T-helper 17 cell (primary cell): ENCODE measurements at regions not wholly inside any gene's neighbourhood (a gene's known extent, or its start where the extent isn't known, plus 50 kb on each side); places are given as distances from the start of the nearest gene placed in this dataset.
A peak's percentile ranks its signal among the peaks of the same experiment; 100 is the strongest.
"Not testable (repeated sequence)": the region's sequence is repeated elsewhere in the genome, so short reads cannot be mapped to it uniquely, and the experiment has no call there.

Experiments
- ATAC-seq: fragments of 150-1000 bp; cut with Tn5 transposase; 2 replicates; pipeline ENCODE4 v1.10.0; 2021; ENCODE audit warnings: mild to moderate bottlenecking, moderate library complexity
- DNase-seq, 3 donors: peaks; one replicate each; pipeline versions ENCODE4 v3.0.0 to v3.0.0-alpha.2; 2020 to 2021
- H3K9me3 ChIP-seq: one replicate; pipeline ENCODE4 v1.7.0; 2013; ENCODE audit warnings: low read length, mild to moderate bottlenecking; ENCODE audit not compliant: control insufficient read depth, poor library complexity, severe bottlenecking
- H3K27ac Mint-ChIP-seq: one replicate; pipeline ENCODE4 v1.8.0; 2022; ENCODE audit warnings: mild to moderate bottlenecking, moderate library complexity, mixed read lengths
- H3K27me3 Mint-ChIP-seq: one replicate; pipeline ENCODE4 v1.8.0; 2022; ENCODE audit warnings: mixed read lengths
- H3K36me3 Mint-ChIP-seq: one replicate; pipeline ENCODE4 v1.8.0; 2022; ENCODE audit warnings: low read depth, mixed read lengths
- H3K4me1 Mint-ChIP-seq: one replicate; pipeline ENCODE4 v1.8.0; 2022; ENCODE audit warnings: mild to moderate bottlenecking, mixed read lengths
- H3K4me3 Mint-ChIP-seq: one replicate; pipeline ENCODE4 v1.8.0; 2022; ENCODE audit warnings: mild to moderate bottlenecking, moderate library complexity, mixed read lengths

GRCh38 chr12:46960681-46961080 is 118.7 kb upstream of the PCED1B start:
- H3K27me3 Mint-ChIP-seq: peaks cover 45% of the 10 kb centered on the region

GRCh38 chr12:46963191-46963590 is 116.2 kb upstream of the PCED1B start:
- Mint-ChIP-seq H3K36me3 (no peaks in the 10 kb centered on the region), H3K27ac (no peak overlapping the region)

More at GRCh38 chr12:46960681-46961080, 118.7 kb upstream of the PCED1B start:
- Mint-ChIP-seq H3K36me3 (no peaks in the 10 kb centered on the region), H3K27ac (no peak overlapping the region), H3K4me3 (no peak overlapping the region), H3K4me1 (no peaks in the 10 kb centered on the region)
- DNase-seq: no peak
- H3K9me3 ChIP-seq: no peaks in the 10 kb centered on the region
- no peak for ATAC-seq

GRCh38 chr12:46963977-46964971 is 115.1 kb upstream of the PCED1B start:
- Mint-ChIP-seq H3K4me1 (no peaks in the 10 kb centered on the region), H3K4me3 (no peak overlapping the region), H3K27ac (no peak overlapping the region), H3K27me3 (peaks cover 48% of the 10 kb centered on the region), H3K36me3 (no peaks in the 10 kb centered on the region)
- no peaks in the 10 kb centered on the region for H3K9me3 ChIP-seq
- DNase-seq (no peak), ATAC-seq (no peak)

More at GRCh38 chr12:46963191-46963590, 116.2 kb upstream of the PCED1B start:
- ATAC-seq: no peak
- no peaks in the 10 kb centered on the region for H3K9me3 ChIP-seq
- Mint-ChIP-seq H3K4me1 (no peaks in the 10 kb centered on the region), H3K27me3 (peaks cover 49% of the 10 kb centered on the region), H3K4me3 (no peak overlapping the region)
- DNase-seq: no peak

GRCh38 chr12:46965137-46965536 is 114.3 kb upstream of the PCED1B start:
- Mint-ChIP-seq H3K27me3 (peaks cover 42% of the 10 kb centered on the region), H3K36me3 (peaks cover 1% of the 10 kb centered on the region), H3K27ac (no peak overlapping the region), H3K4me3 (no peak overlapping the region), H3K4me1 (no peaks in the 10 kb centered on the region)
- ATAC-seq (no peak), DNase-seq (no peak)
- H3K9me3 ChIP-seq: no peaks in the 10 kb centered on the region

- ATAC-seq (no peak), DNase-seq (no peak)
- no peak overlapping the region for H3K4me3 Mint-ChIP-seq
- no peaks in the 10 kb centered on the region for H3K4me1 Mint-ChIP-seq
- peaks cover 41% of the 10 kb centered on the region for H3K27me3 Mint-ChIP-seq
- no peak overlapping the region for H3K27ac Mint-ChIP-seq
- H3K36me3 Mint-ChIP-seq: peaks cover 2% of the 10 kb centered on the region
- no peaks in the 10 kb centered on the region for H3K9me3 ChIP-seq
Observed at GRCh38 chr12:46965880-46966279, 113.5 kb upstream of the PCED1B start.

- Mint-ChIP-seq H3K4me1 (no peaks in the 10 kb centered on the region), H3K36me3 (peaks cover 2% of the 10 kb centered on the region), H3K4me3 (no peak overlapping the region), H3K27me3 (peaks cover 57% of the 10 kb centered on the region), H3K27ac (no peak overlapping the region)
- no peak for ATAC-seq
- no peaks in the 10 kb centered on the region for H3K9me3 ChIP-seq
- DNase-seq: no peak
Observed at GRCh38 chr12:46970636-46971035, 108.8 kb upstream of the PCED1B start.

- not testable (repeated sequence) for ATAC-seq, DNase-seq, H3K9me3 ChIP-seq, H3K27ac Mint-ChIP-seq, H3K4me1 Mint-ChIP-seq, H3K4me3 Mint-ChIP-seq, H3K36me3 Mint-ChIP-seq
- peaks cover 44% of the 10 kb centered on the region for H3K27me3 Mint-ChIP-seq
Observed at GRCh38 chr12:46973937-46974336, 105.5 kb upstream of the PCED1B start.

- H3K9me3 ChIP-seq: no peaks in the 10 kb centered on the region
- DNase-seq: no peak
- ATAC-seq: no peak
- H3K27ac Mint-ChIP-seq: no peak overlapping the region
- H3K4me3 Mint-ChIP-seq: no peak overlapping the region
- peaks cover 2% of the 10 kb centered on the region for H3K4me1 Mint-ChIP-seq
- H3K27me3 Mint-ChIP-seq: peaks cover 34% of the 10 kb centered on the region
- no peaks in the 10 kb centered on the region for H3K36me3 Mint-ChIP-seq
Observed at GRCh38 chr12:46977871-46978375, 101.5 kb upstream of the PCED1B start.

- no peak for DNase-seq
- no peak overlapping the region for H3K27ac Mint-ChIP-seq
- peaks cover 12% of the 10 kb centered on the region for H3K4me1 Mint-ChIP-seq
- H3K9me3 ChIP-seq: no peaks in the 10 kb centered on the region
- H3K4me3 Mint-ChIP-seq: no peak overlapping the region
- no peak for ATAC-seq
- peaks cover 6% of the 10 kb centered on the region for H3K36me3 Mint-ChIP-seq
- H3K27me3 Mint-ChIP-seq: peaks cover 49% of the 10 kb centered on the region
Observed at GRCh38 chr12:46981622-46982021, 97.8 kb upstream of the PCED1B start.

- H3K27me3 Mint-ChIP-seq: peaks cover 52% of the 10 kb centered on the region
- H3K9me3 ChIP-seq: no peaks in the 10 kb centered on the region
- DNase-seq (no peak), ATAC-seq (no peak)
- peaks cover 6% of the 10 kb centered on the region for H3K36me3 Mint-ChIP-seq
- H3K27ac Mint-ChIP-seq: no peak overlapping the region
- peaks cover 12% of the 10 kb centered on the region for H3K4me1 Mint-ChIP-seq
- H3K4me3 Mint-ChIP-seq: no peak overlapping the region
Observed at GRCh38 chr12:46982629-46983392, 96.6 kb upstream of the PCED1B start.

GRCh38 chr12:46983393-46983793 is 96.0 kb upstream of the PCED1B start:
- Mint-ChIP-seq H3K27ac (no peak overlapping the region), H3K4me1 (peaks cover 12% of the 10 kb centered on the region), H3K36me3 (peaks cover 6% of the 10 kb centered on the region), H3K27me3 (peaks cover 52% of the 10 kb centered on the region), H3K4me3 (no peak overlapping the region)
- ATAC-seq: peak; percentile 37
- no peak for DNase-seq
- no peaks in the 10 kb centered on the region for H3K9me3 ChIP-seq

- H3K4me3 Mint-ChIP-seq: no peak overlapping the region
- peaks cover 52% of the 10 kb centered on the region for H3K27me3 Mint-ChIP-seq
- peaks cover 12% of the 10 kb centered on the region for H3K4me1 Mint-ChIP-seq
- no peaks in the 10 kb centered on the region for H3K9me3 ChIP-seq
- ATAC-seq (peak; percentile 75), DNase-seq (no peak)
- no peak overlapping the region for H3K27ac Mint-ChIP-seq
- peaks cover 6% of the 10 kb centered on the region for H3K36me3 Mint-ChIP-seq
Observed at GRCh38 chr12:46983959-46984841, 95.2 kb upstream of the PCED1B start.
